OCI-LY3 (cell line): ENCODE measurements at regions not wholly inside any gene's neighbourhood (a gene's known extent, or its start where the extent isn't known, plus 50 kb on each side); places are given as distances from the start of the nearest gene placed in this dataset.

ENCODE experiments used
- H2AFZ ChIP-seq: fragments of 200-600, 300-600 bp; shearing (Covaris generic); 2 replicates; pipeline ENCODE4 v1.6.0; 2014; ENCODE audit warnings: antibody characterized with exemption, low read depth, low read length
- H3K27ac ChIP-seq: fragments of 200-600, 300-600 bp; sonication (generic); 2 replicates; pipeline ENCODE4 v1.5.1; 2014; ENCODE audit warnings: mild to moderate bottlenecking, low read length, moderate library complexity, mixed read lengths
- H3K27me3 ChIP-seq: fragments of 200-600, 300-600 bp; sonication (generic); 2 replicates; pipeline ENCODE4 v1.6.1; 2014; ENCODE audit warnings: low read depth, low read length, mixed read lengths
- H3K36me3 ChIP-seq: fragments of 200-600, 300-600 bp; sonication (generic); replicated peaks from 2 replicates; pipeline ENCODE3; 2014; ENCODE audit warnings: low read depth, low read length, mixed read lengths
- H3K4me1 ChIP-seq: fragments of 300-600, 200-600 bp; sonication (generic); 2 replicates; pipeline ENCODE4 v1.6.1; 2014; ENCODE audit warnings: low read length, mixed read lengths
- H3K4me2 ChIP-seq: fragments of 200-600, 300-600 bp; sonication (generic); 2 replicates; pipeline ENCODE4 v1.6.1; 2014; ENCODE audit warnings: low read length, mixed read lengths
- H3K4me3 ChIP-seq: fragments of 300-600, 200-600 bp; sonication (generic); 2 replicates; pipeline ENCODE4 v1.5.1; 2014; ENCODE audit warnings: antibody characterized with exemption, mild to moderate bottlenecking, low read length, moderate library complexity
- H3K79me2 ChIP-seq: fragments of 300-600, 200-600 bp; shearing (Covaris generic); 2 replicates; pipeline ENCODE4 v1.6.1; 2014; ENCODE audit warnings: mild to moderate bottlenecking, low read length, mixed read lengths
- H3K9ac ChIP-seq: fragments of 300-600, 200-600 bp; shearing (Covaris generic); 2 replicates; pipeline ENCODE4 v1.6.0; 2014; ENCODE audit warnings: mild to moderate bottlenecking, low read length, moderate library complexity
- H3K9me3 ChIP-seq: fragments of 200-600, 300-600 bp; shearing (Covaris generic); 2 replicates; pipeline ENCODE4 v1.6.1; 2014; ENCODE audit warnings: low read length, mixed read lengths; ENCODE audit not compliant: insufficient read depth
- H4K20me1 ChIP-seq: fragments of 200-600, 300-600 bp; sonication (generic); 2 replicates; pipeline ENCODE4 v1.6.1; 2016; ENCODE audit warnings: low read length, mixed read lengths; ENCODE audit not compliant: insufficient read depth
- CTCF ChIP-seq: fragments of 200-600, 300-600 bp; sonication (generic); IDR thresholded peaks from 2 replicates; pipeline ENCODE4 v1.5.1; 2014; ENCODE audit warnings: antibody characterized with exemption, low read length, low read depth
- EZH2phosphoT487 ChIP-seq: fragments of 200-600 bp; shearing (Covaris generic); IDR thresholded peaks from 2 replicates; pipeline ENCODE4 v1.6.1; 2018; ENCODE audit warnings: antibody characterized with exemption, mixed run types, low read depth

GRCh38 chr3:160092760-160093159 lies 104.1 kb downstream of the IL12A start:
- H3K4me2 ChIP-seq: no peak overlapping the region
- TF ChIP-seq EZH2phosphoT487: no peak
- TF ChIP-seq CTCF: no peak
- H3K9ac ChIP-seq: no peak overlapping the region
- H3K36me3 ChIP-seq: no peaks in the 10 kb centered on the region
- H3K79me2 ChIP-seq: no peaks in the 10 kb centered on the region
- H2AFZ ChIP-seq: no peak overlapping the region
- no peaks in the 10 kb centered on the region for H3K9me3 ChIP-seq
- no peak overlapping the region for H3K4me3 ChIP-seq
- no peaks in the 10 kb centered on the region for H3K4me1 ChIP-seq
- H4K20me1 ChIP-seq: no peaks in the 10 kb centered on the region
- no peak overlapping the region for H3K27ac ChIP-seq
- H3K27me3 ChIP-seq: no peaks in the 10 kb centered on the region

GRCh38 chr3:160094562-160094961 lies 105.9 kb downstream of the IL12A start:
- Histone ChIP-seq H3K9me3 (no peaks in the 10 kb centered on the region), H3K4me3 (no peak overlapping the region), H3K36me3 (no peaks in the 10 kb centered on the region)

DNA sequence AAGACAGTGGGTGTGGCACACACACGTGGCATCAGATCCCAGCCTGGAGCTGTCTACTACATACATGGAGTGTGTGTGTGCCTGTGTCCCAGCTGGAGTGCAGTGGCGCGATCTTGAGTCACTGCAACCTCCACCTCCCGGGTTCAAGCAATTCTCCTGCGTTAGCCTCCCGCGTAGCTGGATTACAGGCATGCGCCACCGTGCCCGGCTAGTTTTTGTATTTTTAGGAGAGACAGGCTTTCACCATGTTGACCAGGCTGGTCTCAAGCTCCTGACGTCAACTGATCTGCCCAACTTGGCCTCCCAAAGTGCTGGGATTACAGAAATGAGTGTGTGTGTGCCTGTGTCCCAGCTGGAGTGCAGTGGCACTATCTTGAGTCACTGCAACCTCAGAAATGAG lies 108.8 kb downstream of the IL12A start:
- H3K9ac ChIP-seq: no peak overlapping the region
- no peaks in the 10 kb centered on the region for H4K20me1 ChIP-seq
- TF ChIP-seq CTCF: no peak
- TF ChIP-seq EZH2phosphoT487: no peak
- no peak overlapping the region for H3K4me2 ChIP-seq
- H3K4me1 ChIP-seq: peaks cover 19% of the 10 kb centered on the region
- H3K27ac ChIP-seq: no peak overlapping the region
- H3K27me3 ChIP-seq: no peaks in the 10 kb centered on the region
- H3K4me3 ChIP-seq: no peak overlapping the region
- no peak overlapping the region for H2AFZ ChIP-seq
- H3K36me3 ChIP-seq: no peaks in the 10 kb centered on the region
- no peaks in the 10 kb centered on the region for H3K79me2 ChIP-seq
- no peaks in the 10 kb centered on the region for H3K9me3 ChIP-seq

More at GRCh38 chr3:160094562-160094961, 105.9 kb downstream of the IL12A start:
- no peaks in the 10 kb centered on the region for H3K27me3 ChIP-seq
- H3K4me2 ChIP-seq: no peak overlapping the region
- H3K79me2 ChIP-seq: no peaks in the 10 kb centered on the region
- no peak overlapping the region for H2AFZ ChIP-seq
- H3K27ac ChIP-seq: no peak overlapping the region
- no peak overlapping the region for H3K9ac ChIP-seq
- no peak for TF ChIP-seq EZH2phosphoT487
- no peak for TF ChIP-seq CTCF
- H3K4me1 ChIP-seq: peaks cover 14% of the 10 kb centered on the region
- no peaks in the 10 kb centered on the region for H4K20me1 ChIP-seq

- Histone ChIP-seq H3K9ac (no peak overlapping the region), H3K9me3 (no peaks in the 10 kb centered on the region), H2AFZ (peak overlapping the region; percentile 25; the same call in 1 of the 2 replicates), H3K4me2 (no peak overlapping the region), H3K27me3 (no peaks in the 10 kb centered on the region), H3K79me2 (no peaks in the 10 kb centered on the region), H3K36me3 (no peaks in the 10 kb centered on the region), H3K4me3 (no peak overlapping the region), H3K4me1 (peaks cover 19% of the 10 kb centered on the region), H4K20me1 (no peaks in the 10 kb centered on the region), H3K27ac (no peak overlapping the region)
- TF ChIP-seq EZH2phosphoT487 (no peak), CTCF (no peak)
Observed at GRCh38 chr3:160098261-160098908, 109.8 kb downstream of the IL12A start.
